Testis (tissue), 2 donors: ENCODE measurements at regions not wholly inside any gene's neighbourhood (a gene's known extent, or its start where the extent isn't known, plus 50 kb on each side); places are given as distances from the start of the nearest gene placed in this dataset.

ENCODE experiments used
- CTCF ChIP-seq, 3 experiments: fragments of 450-650 bp in 2 of 3; fragments of 200-600 bp in 1 of 3; sonication (generic) in 1 of 3; IDR thresholded peaks; one replicate each; pipeline ENCODE4 v1.5.1; 2016 to 2019; ENCODE audit warnings: antibody characterized with exemption in 3 of 3, mild to moderate bottlenecking in 2 of 3, moderate library complexity in 1 of 3
- POLR2A ChIP-seq: fragments of 450-650 bp; IDR thresholded peaks from one replicate; pipeline ENCODE4 v1.6.1; 2017; ENCODE audit warnings: antibody characterized with exemption, mild to moderate bottlenecking, moderate library complexity

GRCh38 chr16:73713778-73714495 lies 582.7 kb upstream of the PSMD7 start:
- TF ChIP-seq CTCF (IDR thresholded peaks at IDR 0.05): peak in 1 of 3 experiments; percentile 34
- TF ChIP-seq POLR2A: no peak
